OCI-LY3 (cell line): ENCODE measurements at regions not wholly inside any gene's neighbourhood (a gene's known extent, or its start where the extent isn't known, plus 50 kb on each side); places are given as distances from the start of the nearest gene placed in this dataset.

Source experiments
- EZH2phosphoT487 ChIP-seq: fragments of 200-600 bp; shearing (Covaris generic); IDR thresholded peaks from 2 replicates; pipeline ENCODE4 v1.6.1; 2018; ENCODE audit warnings: antibody characterized with exemption, mixed run types, low read depth
- TF ChIP-seq, protein P1 (sequence below): fragments of 200-600, 300-600 bp; sonication (generic); IDR thresholded peaks from 2 replicates; pipeline ENCODE4 v1.5.1; 2014; ENCODE audit warnings: antibody characterized with exemption, low read length, low read depth

GRCh38 chr3:6078436-6078835 lies 782.5 kb upstream of the GRM7 start:
- TF ChIP-seq, protein P1, sequence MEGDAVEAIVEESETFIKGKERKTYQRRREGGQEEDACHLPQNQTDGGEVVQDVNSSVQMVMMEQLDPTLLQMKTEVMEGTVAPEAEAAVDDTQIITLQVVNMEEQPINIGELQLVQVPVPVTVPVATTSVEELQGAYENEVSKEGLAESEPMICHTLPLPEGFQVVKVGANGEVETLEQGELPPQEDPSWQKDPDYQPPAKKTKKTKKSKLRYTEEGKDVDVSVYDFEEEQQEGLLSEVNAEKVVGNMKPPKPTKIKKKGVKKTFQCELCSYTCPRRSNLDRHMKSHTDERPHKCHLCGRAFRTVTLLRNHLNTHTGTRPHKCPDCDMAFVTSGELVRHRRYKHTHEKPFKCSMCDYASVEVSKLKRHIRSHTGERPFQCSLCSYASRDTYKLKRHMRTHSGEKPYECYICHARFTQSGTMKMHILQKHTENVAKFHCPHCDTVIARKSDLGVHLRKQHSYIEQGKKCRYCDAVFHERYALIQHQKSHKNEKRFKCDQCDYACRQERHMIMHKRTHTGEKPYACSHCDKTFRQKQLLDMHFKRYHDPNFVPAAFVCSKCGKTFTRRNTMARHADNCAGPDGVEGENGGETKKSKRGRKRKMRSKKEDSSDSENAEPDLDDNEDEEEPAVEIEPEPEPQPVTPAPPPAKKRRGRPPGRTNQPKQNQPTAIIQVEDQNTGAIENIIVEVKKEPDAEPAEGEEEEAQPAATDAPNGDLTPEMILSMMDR, result no peak
- TF ChIP-seq EZH2phosphoT487, result no peak
